LNCaP clone FGC (cell line): ENCODE measurements at regions not wholly inside any gene's neighbourhood (a gene's known extent, or its start where the extent isn't known, plus 50 kb on each side); places are given as distances from the start of the nearest gene placed in this dataset.

Source experiments
- DNase-seq: peaks from one replicate; pipeline ENCODE4 v3.0.0-alpha.2; 2011; ENCODE audit warnings: low read depth
- H3K4me3 ChIP-seq: 2 replicates; pipeline ENCODE4 v1.5.1; 2011; ENCODE audit warnings: mild to moderate bottlenecking, low read depth, low read length, control low read depth
- CTCF ChIP-seq: IDR thresholded peaks from 2 replicates; pipeline ENCODE4 v1.5.1; 2012; ENCODE audit warnings: mild to moderate bottlenecking; ENCODE audit not compliant: control insufficient read depth, insufficient read depth; ENCODE audit errors: extremely low read depth

- H3K4me3 ChIP-seq, result no peak overlapping the region
- DNase-seq, result no peak
- no peak for TF ChIP-seq CTCF
Measured at GRCh38 chr16:6560306-6561100, 772.1 kb upstream of the RBFOX1 start.

- no peak overlapping the region for H3K4me3 ChIP-seq
- TF ChIP-seq CTCF, result no peak
- DNase-seq, result no peak
Measured at GRCh38 chr16:6558661-6559060, 774.0 kb upstream of the RBFOX1 start.

GRCh38 chr16:6558126-6558525 lies 774.5 kb upstream of the RBFOX1 start:
- DNase-seq, result no peak
- no peak overlapping the region for H3K4me3 ChIP-seq
- TF ChIP-seq CTCF, result no peak

GRCh38 chr16:6557353-6558023 lies 775.2 kb upstream of the RBFOX1 start:
- no peak overlapping the region for H3K4me3 ChIP-seq
- DNase-seq, result no peak
- TF ChIP-seq CTCF, result no peak

GRCh38 chr16:6549415-6549814 lies 783.2 kb upstream of the RBFOX1 start:
- no peak for DNase-seq
- no peak for TF ChIP-seq CTCF
- H3K4me3 ChIP-seq, result no peak overlapping the region

- no peak overlapping the region for H3K4me3 ChIP-seq
- TF ChIP-seq CTCF, result no peak
- DNase-seq, result no peak
Measured at GRCh38 chr16:6548507-6548906, 784.1 kb upstream of the RBFOX1 start.
